ENCODE measurements at regions not wholly inside any gene's neighbourhood (a gene's known extent, or its start where the extent isn't known, plus 50 kb on each side); places are given as distances from the start of the nearest gene placed in this dataset.

- Mint-ChIP-seq H3K27me3 (ENCODE audit: insufficient read depth, low read depth, poor library complexity) (peaks cover 2% of the 10 kb centered on the region), H3K36me3 (ENCODE audit: low read depth) (no peaks in the 10 kb centered on the region), H3K27ac (no peak overlapping the region), H3K4me1 (peaks cover 8% of the 10 kb centered on the region), H3K4me3 (no peak overlapping the region), H3K9me3 (no peaks in the 10 kb centered on the region)
- Histone ChIP-seq H3K9me2 (ENCODE audit: insufficient read depth) (0 out of 2 replicates have a peak, but pooled peaks cover 3% of the 10 kb centered on the region), H4K20me1 (replicated peaks; ENCODE audit: insufficient read depth) (no peaks in the 10 kb centered on the region), H3K36me3 (ENCODE audit: insufficient read depth) (no peaks in the 10 kb centered on the region), H3F3A (replicated peaks; ENCODE audit: low read depth) (no peaks in the 10 kb centered on the region), H2AFZ (no peak overlapping the region), H3K4me2 (no peak overlapping the region), H3K27me3 (ENCODE audit: insufficient read depth) (no peaks in the 10 kb centered on the region), H3K4me3 (no peak overlapping the region), H3K4me1 (ENCODE audit: insufficient read depth) (no peaks in the 10 kb centered on the region), H3K27ac (ENCODE audit: low read depth) (no peak overlapping the region), H3K79me2 (replicated peaks; ENCODE audit: insufficient read depth) (no peaks in the 10 kb centered on the region)
- no peak for ATAC-seq
- TF ChIP-seq REST (IDR thresholded peaks at IDR 0.05; ENCODE audit: unreplicated experiment) (no peak), EZH2phosphoT487 (IDR thresholded peaks at IDR 0.05; ENCODE audit: unreplicated experiment) (no peak), ZNF114 (CRISPR knock-in tag; IDR thresholded peaks at IDR 0.05) (no peak), ZNF331 (CRISPR knock-in tag; IDR thresholded peaks at IDR 0.05; ENCODE audit: low read depth) (no peak), NANOG (IDR thresholded peaks at IDR 0.05; ENCODE audit: borderline replicate concordance) (no peak), STAT1 (IDR thresholded peaks at IDR 0.05; ENCODE audit: unreplicated experiment) (no peak), CREB1 (CRISPR knock-in tag; IDR thresholded peaks at IDR 0.05; ENCODE audit: low read depth) (no peak), JUNB (IDR thresholded peaks at IDR 0.05; ENCODE audit: unreplicated experiment) (no peak), POLR2AphosphoS5 (IDR thresholded peaks at IDR 0.05; ENCODE audit: low read depth) (no peak), EZH2 (IDR thresholded peaks at IDR 0.05; ENCODE audit: low read depth, unreplicated experiment) (no peak)
- TF ChIP-seq, protein P1, sequence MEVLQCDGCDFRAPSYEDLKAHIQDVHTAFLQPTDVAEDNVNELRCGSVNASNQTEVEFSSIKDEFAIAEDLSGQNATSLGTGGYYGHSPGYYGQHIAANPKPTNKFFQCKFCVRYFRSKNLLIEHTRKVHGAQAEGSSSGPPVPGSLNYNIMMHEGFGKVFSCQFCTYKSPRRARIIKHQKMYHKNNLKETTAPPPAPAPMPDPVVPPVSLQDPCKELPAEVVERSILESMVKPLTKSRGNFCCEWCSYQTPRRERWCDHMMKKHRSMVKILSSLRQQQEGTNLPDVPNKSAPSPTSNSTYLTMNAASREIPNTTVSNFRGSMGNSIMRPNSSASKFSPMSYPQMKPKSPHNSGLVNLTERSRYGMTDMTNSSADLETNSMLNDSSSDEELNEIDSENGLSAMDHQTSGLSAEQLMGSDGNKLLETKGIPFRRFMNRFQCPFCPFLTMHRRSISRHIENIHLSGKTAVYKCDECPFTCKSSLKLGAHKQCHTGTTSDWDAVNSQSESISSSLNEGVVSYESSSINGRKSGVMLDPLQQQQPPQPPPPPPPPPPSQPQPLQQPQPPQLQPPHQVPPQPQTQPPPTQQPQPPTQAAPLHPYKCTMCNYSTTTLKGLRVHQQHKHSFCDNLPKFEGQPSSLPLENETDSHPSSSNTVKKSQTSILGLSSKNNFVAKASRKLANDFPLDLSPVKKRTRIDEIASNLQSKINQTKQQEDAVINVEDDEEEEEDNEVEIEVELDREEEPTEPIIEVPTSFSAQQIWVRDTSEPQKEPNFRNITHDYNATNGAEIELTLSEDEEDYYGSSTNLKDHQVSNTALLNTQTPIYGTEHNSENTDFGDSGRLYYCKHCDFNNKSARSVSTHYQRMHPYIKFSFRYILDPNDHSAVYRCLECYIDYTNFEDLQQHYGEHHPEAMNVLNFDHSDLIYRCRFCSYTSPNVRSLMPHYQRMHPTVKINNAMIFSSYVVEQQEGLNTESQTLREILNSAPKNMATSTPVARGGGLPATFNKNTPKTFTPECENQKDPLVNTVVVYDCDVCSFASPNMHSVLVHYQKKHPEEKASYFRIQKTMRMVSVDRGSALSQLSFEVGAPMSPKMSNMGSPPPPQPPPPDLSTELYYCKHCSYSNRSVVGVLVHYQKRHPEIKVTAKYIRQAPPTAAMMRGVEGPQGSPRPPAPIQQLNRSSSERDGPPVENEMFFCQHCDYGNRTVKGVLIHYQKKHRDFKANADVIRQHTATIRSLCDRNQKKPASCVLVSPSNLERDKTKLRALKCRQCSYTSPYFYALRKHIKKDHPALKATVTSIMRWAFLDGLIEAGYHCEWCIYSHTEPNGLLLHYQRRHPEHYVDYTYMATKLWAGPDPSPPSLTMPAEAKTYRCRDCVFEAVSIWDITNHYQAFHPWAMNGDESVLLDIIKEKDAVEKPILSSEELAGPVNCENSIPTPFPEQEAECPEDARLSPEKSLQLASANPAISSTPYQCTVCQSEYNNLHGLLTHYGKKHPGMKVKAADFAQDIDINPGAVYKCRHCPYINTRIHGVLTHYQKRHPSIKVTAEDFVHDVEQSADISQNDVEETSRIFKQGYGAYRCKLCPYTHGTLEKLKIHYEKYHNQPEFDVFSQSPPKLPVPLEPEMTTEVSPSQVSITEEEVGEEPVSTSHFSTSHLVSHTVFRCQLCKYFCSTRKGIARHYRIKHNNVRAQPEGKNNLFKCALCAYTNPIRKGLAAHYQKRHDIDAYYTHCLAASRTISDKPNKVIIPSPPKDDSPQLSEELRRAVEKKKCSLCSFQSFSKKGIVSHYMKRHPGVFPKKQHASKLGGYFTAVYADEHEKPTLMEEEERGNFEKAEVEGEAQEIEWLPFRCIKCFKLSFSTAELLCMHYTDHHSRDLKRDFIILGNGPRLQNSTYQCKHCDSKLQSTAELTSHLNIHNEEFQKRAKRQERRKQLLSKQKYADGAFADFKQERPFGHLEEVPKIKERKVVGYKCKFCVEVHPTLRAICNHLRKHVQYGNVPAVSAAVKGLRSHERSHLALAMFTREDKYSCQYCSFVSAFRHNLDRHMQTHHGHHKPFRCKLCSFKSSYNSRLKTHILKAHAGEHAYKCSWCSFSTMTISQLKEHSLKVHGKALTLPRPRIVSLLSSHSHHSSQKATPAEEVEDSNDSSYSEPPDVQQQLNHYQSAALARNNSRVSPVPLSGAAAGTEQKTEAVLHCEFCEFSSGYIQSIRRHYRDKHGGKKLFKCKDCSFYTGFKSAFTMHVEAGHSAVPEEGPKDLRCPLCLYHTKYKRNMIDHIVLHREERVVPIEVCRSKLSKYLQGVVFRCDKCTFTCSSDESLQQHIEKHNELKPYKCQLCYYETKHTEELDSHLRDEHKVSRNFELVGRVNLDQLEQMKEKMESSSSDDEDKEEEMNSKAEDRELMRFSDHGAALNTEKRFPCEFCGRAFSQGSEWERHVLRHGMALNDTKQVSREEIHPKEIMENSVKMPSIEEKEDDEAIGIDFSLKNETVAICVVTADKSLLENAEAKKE (CRISPR knock-in tag; IDR thresholded peaks at IDR 0.05) = no peak
- TF ChIP-seq, protein P2, sequence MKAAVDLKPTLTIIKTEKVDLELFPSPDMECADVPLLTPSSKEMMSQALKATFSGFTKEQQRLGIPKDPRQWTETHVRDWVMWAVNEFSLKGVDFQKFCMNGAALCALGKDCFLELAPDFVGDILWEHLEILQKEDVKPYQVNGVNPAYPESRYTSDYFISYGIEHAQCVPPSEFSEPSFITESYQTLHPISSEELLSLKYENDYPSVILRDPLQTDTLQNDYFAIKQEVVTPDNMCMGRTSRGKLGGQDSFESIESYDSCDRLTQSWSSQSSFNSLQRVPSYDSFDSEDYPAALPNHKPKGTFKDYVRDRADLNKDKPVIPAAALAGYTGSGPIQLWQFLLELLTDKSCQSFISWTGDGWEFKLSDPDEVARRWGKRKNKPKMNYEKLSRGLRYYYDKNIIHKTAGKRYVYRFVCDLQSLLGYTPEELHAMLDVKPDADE (IDR thresholded peaks at IDR 0.05) = no peak
- TF ChIP-seq, protein P3, sequence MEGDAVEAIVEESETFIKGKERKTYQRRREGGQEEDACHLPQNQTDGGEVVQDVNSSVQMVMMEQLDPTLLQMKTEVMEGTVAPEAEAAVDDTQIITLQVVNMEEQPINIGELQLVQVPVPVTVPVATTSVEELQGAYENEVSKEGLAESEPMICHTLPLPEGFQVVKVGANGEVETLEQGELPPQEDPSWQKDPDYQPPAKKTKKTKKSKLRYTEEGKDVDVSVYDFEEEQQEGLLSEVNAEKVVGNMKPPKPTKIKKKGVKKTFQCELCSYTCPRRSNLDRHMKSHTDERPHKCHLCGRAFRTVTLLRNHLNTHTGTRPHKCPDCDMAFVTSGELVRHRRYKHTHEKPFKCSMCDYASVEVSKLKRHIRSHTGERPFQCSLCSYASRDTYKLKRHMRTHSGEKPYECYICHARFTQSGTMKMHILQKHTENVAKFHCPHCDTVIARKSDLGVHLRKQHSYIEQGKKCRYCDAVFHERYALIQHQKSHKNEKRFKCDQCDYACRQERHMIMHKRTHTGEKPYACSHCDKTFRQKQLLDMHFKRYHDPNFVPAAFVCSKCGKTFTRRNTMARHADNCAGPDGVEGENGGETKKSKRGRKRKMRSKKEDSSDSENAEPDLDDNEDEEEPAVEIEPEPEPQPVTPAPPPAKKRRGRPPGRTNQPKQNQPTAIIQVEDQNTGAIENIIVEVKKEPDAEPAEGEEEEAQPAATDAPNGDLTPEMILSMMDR (conservative IDR thresholded peaks at IDR 0.05; ENCODE audit: low read depth in 2 of 2) = no peak
- DNase-seq (ENCODE audit: low spot score) = no peak
Observed at GRCh38 chr14:66072190-66073084, 413.7 kb upstream of the CCDC196 start.
